NCI-H82 (cell line): ENCODE measurements at regions not wholly inside any gene's neighbourhood (a gene's known extent, or its start where the extent isn't known, plus 50 kb on each side); places are given as distances from the start of the nearest gene placed in this dataset.

ENCODE experiments used
- DNase-seq: peaks from one replicate; lab custom pipeline; 2025; lab: John Stamatoyannopoulos, UW

GRCh38 chr5:7955476-7955875, 86.5 kb downstream of the MTRR start:
- DNase-seq, result no peak

GRCh38 chr5:7957329-7957728, 88.4 kb downstream of the MTRR start:
- no peak for DNase-seq

GRCh38 chr5:7960142-7960541, 91.2 kb downstream of the MTRR start:
- no peak for DNase-seq

GRCh38 chr5:7961540-7961939, 92.6 kb downstream of the MTRR start:
- DNase-seq, result no peak

- DNase-seq, result no peak
These were observed 101.9 kb downstream of the MTRR start for GRCh38 chr5:7970816-7971215.

- DNase-seq, result no peak
These were observed 107.7 kb downstream of the MTRR start for GRCh38 chr5:7976411-7977190.

- no peak for DNase-seq
These were observed 109.2 kb downstream of the MTRR start for GRCh38 chr5:7978114-7978513.

GRCh38 chr5:7978991-7979390, 110.0 kb downstream of the MTRR start:
- no peak for DNase-seq

GRCh38 chr5:7980881-7981280, 111.9 kb downstream of the MTRR start:
- no peak for DNase-seq

GRCh38 chr5:7983433-7983832, 114.5 kb downstream of the MTRR start:
- no peak for DNase-seq

- peak; percentile 34 for DNase-seq
These were observed 122.3 kb downstream of the MTRR start for GRCh38 chr5:7991125-7991821.

GRCh38 chr5:7995688-7996294, 126.8 kb downstream of the MTRR start:
- DNase-seq, result no peak

- DNase-seq, result no peak
These were observed 136.5 kb downstream of the MTRR start for GRCh38 chr5:8005416-8005815.

- DNase-seq, result no peak
These were observed 143.4 kb downstream of the MTRR start for GRCh38 chr5:8012131-8012977.

- DNase-seq, result no peak
These were observed 145.2 kb downstream of the MTRR start for GRCh38 chr5:8013948-8014710.

- DNase-seq, result no peak
These were observed 150.8 kb downstream of the MTRR start for GRCh38 chr5:8019719-8020218.

- no peak for DNase-seq
These were observed 152.0 kb downstream of the MTRR start for GRCh38 chr5:8020861-8021514.

- DNase-seq, result no peak
These were observed 159.3 kb downstream of the MTRR start for GRCh38 chr5:8028243-8028642.

GRCh38 chr5:8033261-8033660, 164.3 kb downstream of the MTRR start:
- DNase-seq, result no peak

- no peak for DNase-seq
These were observed 165.9 kb downstream of the MTRR start for GRCh38 chr5:8034852-8035251.

GRCh38 chr5:8048920-8049319, 180.0 kb downstream of the MTRR start:
- no peak for DNase-seq
